ENCODE measurements at regions not wholly inside any gene's neighbourhood (a gene's known extent, or its start where the extent isn't known, plus 50 kb on each side); places are given as distances from the start of the nearest gene placed in this dataset.

DNA sequence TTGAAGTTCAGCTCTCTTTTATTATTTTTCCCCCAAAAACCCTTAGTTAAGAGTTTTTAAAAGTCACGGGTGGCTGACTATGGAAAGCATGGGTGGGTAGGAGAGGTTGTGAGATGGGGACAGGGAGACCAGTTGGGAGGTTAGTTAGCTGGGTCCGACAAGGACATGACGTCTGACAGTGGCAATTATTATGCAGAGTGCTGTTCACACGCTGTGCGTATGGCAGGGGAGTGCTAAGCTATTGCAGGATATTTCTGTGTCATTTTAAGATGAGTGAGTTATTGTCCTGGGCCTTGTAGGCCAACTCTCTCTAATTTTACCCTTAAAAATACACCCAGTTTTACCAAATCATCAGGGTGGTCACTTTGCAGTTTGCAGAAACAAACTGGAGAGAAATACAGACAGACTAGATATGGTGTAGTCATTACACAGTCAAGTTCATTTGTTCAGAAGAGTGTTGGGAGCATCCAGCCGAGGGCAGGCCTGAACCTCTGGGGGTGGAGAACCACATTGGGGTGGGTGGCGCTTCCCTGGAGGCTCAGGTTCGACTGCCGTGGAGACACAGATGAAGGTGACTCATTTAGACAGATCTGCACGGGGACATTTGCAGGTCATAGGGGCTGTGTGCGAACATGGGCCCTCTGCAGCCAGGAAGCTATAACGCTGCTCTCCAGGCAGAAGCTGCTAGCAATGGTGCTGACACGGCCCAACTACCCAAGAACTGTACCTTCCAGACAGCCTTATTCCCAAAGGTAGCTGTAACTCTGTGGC, 307.6 kb downstream of the QKI start:
- Histone ChIP-seq H3K36me3 (ENCODE audit: control insufficient read depth, insufficient read depth, low read length) (no peaks in the 10 kb centered on the region), H3K4me3 (replicated peaks; ENCODE audit: low read depth, low read length) (no peak overlapping the region), H3K27me3 (replicated peaks; ENCODE audit: control insufficient read depth, insufficient read depth, low read length) (no peaks in the 10 kb centered on the region)
- DNase-seq (ENCODE audit: extremely low read depth, insufficient read length): no peak
- no peak for TF ChIP-seq CTCF (IDR thresholded peaks at IDR 0.05; ENCODE audit: insufficient read depth, low read length, poor library complexity, severe bottlenecking)

DNA sequence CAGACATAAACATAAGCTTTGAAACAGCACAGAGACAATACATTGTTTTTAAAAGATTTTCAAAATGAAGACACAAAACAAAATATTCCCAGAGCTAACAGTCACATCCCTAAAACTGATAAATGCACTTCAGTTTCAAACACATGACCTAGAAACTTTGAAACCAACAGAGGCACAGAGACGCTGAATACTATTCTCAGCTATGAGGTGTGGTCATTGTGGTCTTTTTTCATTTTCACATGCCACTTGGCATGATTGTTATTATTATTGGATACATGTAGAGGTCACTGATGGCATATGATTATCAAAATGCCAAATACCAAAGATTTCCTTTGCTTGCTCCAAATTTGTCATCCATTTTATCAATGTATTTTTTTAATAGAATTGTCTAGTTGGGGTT, 306.9 kb downstream of the QKI start:
- no peak for TF ChIP-seq CTCF (IDR thresholded peaks at IDR 0.05; ENCODE audit: insufficient read depth, low read length, poor library complexity, severe bottlenecking)
- DNase-seq (ENCODE audit: extremely low read depth, insufficient read length): no peak
- no peaks in the 10 kb centered on the region for H3K36me3 ChIP-seq (ENCODE audit: control insufficient read depth, insufficient read depth, low read length)
- no peak overlapping the region for H3K4me3 ChIP-seq (replicated peaks; ENCODE audit: low read depth, low read length)
- H3K27me3 ChIP-seq (replicated peaks; ENCODE audit: control insufficient read depth, insufficient read depth, low read length): no peaks in the 10 kb centered on the region

GRCh38 chr6:163720460-163721235, 306.1 kb downstream of the QKI start:
- DNase-seq (ENCODE audit: extremely low read depth, insufficient read length): no peak
- Histone ChIP-seq H3K27me3 (replicated peaks; ENCODE audit: control insufficient read depth, insufficient read depth, low read length) (no peaks in the 10 kb centered on the region), H3K4me3 (replicated peaks; ENCODE audit: low read depth, low read length) (no peak overlapping the region), H3K36me3 (ENCODE audit: control insufficient read depth, insufficient read depth, low read length) (no peaks in the 10 kb centered on the region)
- no peak for TF ChIP-seq CTCF (IDR thresholded peaks at IDR 0.05; ENCODE audit: insufficient read depth, low read length, poor library complexity, severe bottlenecking)

- no peak for TF ChIP-seq CTCF (IDR thresholded peaks at IDR 0.05; ENCODE audit: insufficient read depth, low read length, poor library complexity, severe bottlenecking)
- DNase-seq (ENCODE audit: extremely low read depth, insufficient read length): no peak
- H3K4me3 ChIP-seq (replicated peaks; ENCODE audit: low read depth, low read length): no peak overlapping the region
- H3K27me3 ChIP-seq (replicated peaks; ENCODE audit: control insufficient read depth, insufficient read depth, low read length): no peaks in the 10 kb centered on the region
- H3K36me3 ChIP-seq (ENCODE audit: control insufficient read depth, insufficient read depth, low read length): no peaks in the 10 kb centered on the region
Observed at GRCh38 chr6:163720005-163720404, 305.5 kb downstream of the QKI start.

DNA sequence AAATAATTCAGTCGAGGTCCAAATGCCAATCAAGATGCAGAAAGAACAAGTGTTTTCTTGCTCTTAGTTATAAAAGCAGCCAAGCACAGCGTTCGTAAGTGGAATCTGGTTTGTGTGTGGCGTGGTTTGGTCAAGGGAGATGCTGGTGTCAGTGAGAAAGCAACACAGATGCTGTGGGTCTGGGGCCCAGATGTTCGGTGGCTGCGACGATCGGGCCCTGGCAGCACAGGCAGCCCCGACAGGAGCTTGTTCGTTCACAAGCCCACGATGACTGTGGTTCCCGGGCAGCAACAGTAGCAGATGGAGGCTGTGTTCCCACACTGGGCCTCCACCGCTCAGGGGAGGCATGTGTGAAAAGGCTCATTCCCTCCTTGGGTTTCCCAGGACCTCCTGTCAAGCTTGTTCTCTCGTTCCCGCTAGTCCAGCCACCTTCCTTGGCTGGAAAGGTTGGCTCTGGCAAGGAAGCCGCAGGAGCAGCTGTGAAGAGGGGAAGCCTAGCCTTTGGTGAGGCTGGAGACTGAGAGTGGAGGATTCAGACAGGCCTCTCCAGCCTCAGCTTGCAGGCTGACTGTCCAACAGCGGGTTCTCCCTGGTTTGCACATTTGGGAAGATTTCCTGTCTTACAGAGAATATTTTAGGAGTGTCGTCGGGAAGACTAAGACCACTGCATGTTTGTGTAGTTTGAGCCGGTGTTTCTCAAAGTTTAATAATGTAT, 304.7 kb downstream of the QKI start:
- H3K36me3 ChIP-seq (ENCODE audit: control insufficient read depth, insufficient read depth, low read length): no peaks in the 10 kb centered on the region
- H3K27me3 ChIP-seq (replicated peaks; ENCODE audit: control insufficient read depth, insufficient read depth, low read length): no peaks in the 10 kb centered on the region
- no peak for TF ChIP-seq CTCF (IDR thresholded peaks at IDR 0.05; ENCODE audit: insufficient read depth, low read length, poor library complexity, severe bottlenecking)
- H3K4me3 ChIP-seq (replicated peaks; ENCODE audit: low read depth, low read length): no peak overlapping the region
- DNase-seq (ENCODE audit: extremely low read depth, insufficient read length): no peak

Data from GM06990 (cell line).